ENCODE measurements at regions not wholly inside any gene's neighbourhood (a gene's known extent, or its start where the extent isn't known, plus 50 kb on each side); places are given as distances from the start of the nearest gene placed in this dataset.

DNA sequence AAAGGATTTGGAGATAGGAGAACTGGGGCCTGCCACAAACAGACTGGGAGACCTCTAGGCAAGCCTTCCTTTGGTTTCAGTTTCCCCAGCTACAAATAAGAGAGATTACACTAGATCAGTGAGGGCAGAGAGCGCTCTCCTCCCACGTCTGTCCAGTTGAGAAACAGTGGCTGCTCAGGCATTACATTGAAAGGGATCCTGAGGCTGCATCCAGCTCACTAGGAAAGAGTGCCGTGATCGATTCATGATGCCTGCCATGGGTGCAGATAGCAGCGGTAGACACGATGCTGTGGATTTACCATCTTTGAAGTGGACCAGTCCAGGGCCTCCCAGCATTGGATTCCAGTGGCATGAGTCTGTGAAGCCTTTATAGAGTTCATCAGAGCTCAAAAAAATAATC, 62.6 kb downstream of the EN1 start:
- TF ChIP-seq, protein P1, sequence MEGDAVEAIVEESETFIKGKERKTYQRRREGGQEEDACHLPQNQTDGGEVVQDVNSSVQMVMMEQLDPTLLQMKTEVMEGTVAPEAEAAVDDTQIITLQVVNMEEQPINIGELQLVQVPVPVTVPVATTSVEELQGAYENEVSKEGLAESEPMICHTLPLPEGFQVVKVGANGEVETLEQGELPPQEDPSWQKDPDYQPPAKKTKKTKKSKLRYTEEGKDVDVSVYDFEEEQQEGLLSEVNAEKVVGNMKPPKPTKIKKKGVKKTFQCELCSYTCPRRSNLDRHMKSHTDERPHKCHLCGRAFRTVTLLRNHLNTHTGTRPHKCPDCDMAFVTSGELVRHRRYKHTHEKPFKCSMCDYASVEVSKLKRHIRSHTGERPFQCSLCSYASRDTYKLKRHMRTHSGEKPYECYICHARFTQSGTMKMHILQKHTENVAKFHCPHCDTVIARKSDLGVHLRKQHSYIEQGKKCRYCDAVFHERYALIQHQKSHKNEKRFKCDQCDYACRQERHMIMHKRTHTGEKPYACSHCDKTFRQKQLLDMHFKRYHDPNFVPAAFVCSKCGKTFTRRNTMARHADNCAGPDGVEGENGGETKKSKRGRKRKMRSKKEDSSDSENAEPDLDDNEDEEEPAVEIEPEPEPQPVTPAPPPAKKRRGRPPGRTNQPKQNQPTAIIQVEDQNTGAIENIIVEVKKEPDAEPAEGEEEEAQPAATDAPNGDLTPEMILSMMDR (IDR thresholded peaks at IDR 0.05; ENCODE audit: low read depth, low read length, poor library complexity, severe bottlenecking): no peak
- TF ChIP-seq EZH2phosphoT487 (IDR thresholded peaks at IDR 0.05; ENCODE audit: borderline replicate concordance, low read length): no peak

Measured in DOHH2 (cell line).